IPS DF 4.7 (cell line): ENCODE measurements at regions not wholly inside any gene's neighbourhood (a gene's known extent, or its start where the extent isn't known, plus 50 kb on each side); places are given as distances from the start of the nearest gene placed in this dataset.

Source experiments
- DNase-seq: peaks from one replicate; pipeline ENCODE4 v3.0.0-alpha.2; 2013; ENCODE audit warnings: low spot score; ENCODE audit errors: extremely low read depth

DNA sequence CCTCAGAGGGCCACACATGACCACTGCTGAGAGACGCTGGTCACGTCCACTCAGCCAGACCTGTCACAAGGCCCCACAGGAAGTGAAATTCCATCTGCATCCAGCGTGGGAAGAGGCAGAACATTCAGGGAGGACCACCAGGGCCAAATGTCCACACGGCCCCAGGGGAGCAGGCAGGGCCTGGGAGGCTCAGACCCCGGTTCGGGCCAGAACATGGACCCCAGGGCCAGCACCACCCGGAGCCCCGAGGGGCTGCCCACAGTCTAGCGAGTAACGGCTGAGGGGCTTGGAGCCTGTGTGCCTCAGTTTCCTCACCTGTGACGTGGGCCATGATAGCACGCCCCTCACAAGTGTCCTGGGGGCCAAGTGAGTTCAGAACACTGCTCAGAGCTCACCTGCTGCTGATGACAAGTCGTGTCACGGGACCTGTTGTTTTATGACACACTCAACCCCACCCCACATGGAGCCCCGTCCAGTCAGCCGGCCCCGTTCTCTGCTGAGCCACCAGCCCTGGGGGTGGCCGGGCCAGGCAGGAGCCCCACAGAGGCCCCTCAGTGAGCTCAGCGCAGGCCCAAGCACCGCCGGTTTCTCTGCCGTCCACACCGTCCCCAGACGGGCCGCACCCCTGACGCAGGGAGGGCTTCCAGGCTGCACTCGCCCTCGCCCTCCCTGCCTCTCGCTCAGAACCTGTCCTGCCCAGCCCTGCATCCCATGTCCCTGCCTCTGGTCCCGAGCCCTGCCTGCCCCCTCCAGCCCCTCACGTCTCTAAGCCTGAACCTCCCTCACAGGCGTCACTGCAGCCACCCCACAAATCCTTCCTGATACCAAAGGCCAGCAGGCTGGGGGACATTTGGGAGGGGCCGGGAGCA lies 79.5 kb upstream of the GALNT9 start:
- DNase-seq = no peak

DNA sequence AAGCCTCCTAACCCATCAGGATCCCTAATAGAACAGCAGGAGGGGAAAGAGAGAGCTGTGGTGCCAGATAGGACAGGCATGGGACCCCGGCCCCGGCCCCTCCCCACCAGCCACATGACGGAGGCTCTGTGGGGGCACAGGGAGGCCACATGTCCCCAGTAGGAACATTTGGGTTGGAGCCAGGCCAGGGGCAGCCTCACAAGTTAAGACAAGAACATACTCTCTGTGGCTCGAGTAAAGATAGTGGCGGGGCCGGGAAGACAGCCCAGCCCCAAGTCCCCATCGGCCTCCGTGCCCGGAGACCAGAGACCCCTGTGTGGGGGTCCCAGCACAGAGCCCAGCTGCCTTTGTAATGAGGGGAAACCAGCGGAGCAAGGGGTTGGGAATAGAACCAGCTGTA lies 78.6 kb upstream of the GALNT9 start:
- no peak for DNase-seq

DNA sequence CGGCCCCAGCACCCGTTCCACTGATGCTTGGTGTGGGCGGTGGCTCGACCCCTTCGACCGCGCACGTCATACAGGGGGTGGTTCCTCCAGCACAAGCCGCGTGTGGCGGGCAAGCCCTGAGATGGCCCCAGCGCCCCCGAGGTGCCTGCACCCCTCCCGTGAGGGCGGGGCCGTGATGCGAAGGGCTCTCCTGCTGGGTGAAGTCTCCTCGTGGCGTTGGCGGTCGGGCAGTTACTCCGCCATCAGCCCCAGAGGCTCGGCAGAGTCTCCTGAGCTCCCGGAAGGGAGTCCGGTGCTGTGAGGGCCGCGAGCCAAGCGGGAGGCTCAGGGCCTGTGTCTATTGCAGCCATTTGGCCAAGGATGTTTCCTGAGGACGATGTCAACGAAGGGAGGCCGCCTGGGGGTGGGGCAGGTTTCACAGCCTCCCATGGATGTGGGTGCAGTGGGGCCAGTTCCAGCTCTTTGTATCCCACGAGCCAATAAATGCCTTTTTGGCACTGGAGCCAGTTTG lies 78.1 kb upstream of the GALNT9 start:
- DNase-seq = no peak

DNA sequence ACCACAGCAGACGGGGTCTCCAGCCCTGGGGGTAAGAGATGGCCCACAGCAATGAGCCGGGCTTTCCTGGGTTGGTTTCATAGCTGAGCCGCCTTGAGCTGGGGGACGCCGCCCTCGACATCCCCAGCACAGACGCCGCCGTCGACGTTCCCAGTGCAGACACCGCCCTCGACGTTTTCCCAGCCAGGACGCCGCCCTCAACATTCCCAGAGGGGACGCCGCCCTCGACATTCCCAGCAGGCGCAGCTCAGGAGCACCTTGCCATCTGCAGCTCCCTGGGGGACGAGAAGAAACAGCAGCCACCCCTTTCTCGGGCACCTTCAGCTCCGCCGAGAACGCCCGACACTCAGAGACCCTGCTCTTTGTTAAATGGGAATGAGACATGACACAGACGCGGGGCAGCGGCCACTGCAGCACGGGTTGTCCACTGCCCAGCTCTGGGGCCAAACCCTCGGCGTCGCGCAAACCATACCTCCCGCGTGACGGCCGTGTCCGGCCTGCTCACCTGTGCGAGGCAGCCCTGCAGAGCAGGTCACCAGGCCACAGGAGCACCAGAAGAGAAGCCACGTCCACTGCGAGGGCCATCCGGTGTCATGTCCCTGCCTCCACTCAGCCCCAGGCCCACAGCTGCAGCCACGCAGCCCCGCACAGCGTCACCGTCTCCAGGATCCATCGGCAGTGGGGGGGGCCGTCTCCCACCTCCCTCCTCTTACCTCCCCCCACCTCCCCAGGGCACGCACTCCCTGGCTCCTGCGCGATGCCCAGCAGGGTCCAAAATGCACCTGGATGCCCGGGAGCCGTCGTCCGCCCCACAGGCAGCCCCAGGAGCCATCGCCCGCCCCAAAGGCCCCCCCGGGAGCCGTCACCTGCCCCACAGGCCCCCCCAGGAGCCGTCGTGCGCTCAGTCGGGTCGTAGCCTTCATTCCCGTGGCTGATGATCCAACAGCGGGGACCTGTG lies 77.4 kb upstream of the GALNT9 start:
- no peak for DNase-seq

DNA sequence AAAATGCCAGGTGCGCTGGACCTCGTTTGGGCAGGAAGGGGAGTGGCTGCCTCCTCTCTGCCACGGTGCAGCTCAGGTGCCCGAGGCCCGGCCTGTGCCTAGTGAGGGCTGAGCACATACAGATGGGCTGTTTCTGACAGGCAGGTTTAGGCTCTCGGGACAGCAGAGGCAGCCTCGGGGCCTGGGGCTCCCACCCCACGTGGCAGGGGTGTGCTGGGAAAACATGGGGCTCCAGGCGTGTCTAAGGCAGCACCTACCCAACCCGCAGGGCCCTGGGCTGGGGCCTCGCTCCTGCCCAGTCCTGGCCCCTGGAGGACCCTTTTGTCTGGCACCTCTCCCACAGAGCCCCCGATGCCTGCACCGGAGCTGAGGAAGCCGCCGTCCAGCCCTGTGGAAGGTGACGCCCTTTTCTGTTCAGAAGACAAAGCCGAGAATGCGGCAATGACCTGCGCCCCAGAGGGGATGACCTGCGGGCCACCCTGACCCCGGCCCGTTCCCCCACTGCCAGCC lies 76.4 kb upstream of the GALNT9 start:
- DNase-seq = no peak

DNA sequence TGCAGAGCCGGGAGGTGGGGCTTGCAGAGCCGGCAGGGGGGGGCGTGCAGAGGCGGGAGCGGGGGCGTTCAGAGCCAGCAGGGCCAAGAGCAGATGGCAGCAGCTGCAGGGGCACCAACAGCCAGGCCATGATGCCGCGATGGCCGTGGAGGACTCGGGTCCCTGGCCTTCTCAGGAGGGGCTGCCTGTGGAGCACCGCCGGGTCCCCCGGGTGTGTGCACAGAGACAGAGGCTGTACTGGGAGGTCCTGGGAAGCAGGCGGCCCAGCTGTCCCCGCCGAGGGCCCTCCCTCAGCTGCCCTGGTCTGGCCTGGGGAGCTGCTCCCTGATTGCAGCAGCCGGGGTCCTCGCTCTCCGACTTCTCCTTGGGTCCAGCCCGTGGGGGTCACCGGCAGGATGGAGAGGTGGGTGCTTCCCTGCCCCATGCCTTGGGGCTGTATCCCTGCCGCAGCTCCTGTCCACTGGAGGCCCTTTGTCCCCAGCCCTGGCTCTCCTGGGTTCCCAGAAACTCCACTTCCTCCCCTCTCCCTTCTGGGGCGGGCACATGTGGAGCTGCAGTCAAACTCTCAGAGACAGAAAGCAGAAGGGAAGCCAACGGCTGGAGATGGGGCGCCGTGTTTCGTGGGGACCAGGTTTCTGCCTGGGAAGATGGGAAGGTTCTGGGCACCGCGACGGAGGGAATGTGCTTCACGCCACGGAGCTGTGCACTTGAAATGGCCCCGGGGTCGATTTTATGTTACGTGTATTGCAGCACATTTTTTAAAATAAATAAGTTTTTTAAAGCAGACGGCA lies 75.8 kb upstream of the GALNT9 start:
- DNase-seq = no peak

DNA sequence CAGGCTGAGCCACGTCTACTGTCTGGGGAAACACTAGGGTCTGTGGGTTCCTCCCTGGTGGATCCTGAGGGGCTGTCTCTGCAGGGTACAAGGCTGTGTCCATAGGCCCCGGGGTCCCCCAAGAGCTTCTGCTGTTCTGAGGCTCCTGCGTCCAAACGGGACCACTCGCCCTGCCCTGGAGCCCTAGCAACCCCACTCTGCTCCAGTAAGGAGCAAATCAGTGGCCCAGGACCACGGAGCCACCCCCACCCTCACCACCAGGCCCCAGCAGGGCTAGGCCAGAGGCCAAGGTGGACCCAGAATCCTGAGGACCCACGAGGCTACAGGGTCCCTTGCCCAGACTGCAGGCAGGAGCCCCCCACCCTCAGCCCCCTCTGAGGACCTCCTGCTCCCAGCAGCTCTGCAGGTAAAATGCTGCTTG lies 75.1 kb upstream of the GALNT9 start:
- no peak for DNase-seq

DNA sequence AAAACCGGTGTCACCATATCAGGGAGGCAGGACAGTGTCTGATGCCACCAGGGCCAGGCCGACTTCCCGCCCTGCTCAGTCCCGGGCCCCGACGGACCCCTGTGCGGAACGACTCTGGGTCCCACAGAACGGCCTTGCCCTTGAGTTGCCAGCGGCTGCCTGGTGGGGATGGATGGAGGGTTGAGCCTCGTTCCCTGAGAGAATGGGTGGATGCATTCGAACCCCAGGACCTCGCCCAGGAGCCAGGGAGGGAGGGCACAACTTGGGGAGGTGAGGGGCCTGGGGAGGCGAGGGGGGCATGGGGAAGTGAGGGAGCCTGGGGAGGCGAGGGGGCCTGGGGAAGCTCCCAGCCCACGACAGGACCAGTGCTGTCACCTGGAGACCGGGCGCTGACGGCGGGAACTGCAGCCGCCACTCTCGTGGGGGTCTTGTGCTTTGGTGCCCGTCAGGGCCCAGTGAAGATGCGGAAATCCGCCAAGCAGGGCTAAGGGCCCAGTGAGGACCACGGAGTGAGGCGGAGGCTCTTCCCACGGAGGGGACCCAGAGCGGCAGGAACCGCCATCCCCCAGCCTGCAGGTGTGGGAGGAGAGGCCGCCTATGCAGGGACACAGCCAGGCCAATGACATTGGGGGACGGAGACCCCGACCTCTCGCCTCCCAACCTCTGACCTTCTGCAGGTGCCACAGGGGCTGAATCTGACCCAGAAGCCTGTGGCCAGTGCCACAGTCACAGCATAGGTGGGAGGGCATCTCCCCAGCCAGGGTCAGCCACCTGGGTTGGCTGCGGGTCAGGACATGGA lies 74.4 kb upstream of the GALNT9 start:
- no peak for DNase-seq

DNA sequence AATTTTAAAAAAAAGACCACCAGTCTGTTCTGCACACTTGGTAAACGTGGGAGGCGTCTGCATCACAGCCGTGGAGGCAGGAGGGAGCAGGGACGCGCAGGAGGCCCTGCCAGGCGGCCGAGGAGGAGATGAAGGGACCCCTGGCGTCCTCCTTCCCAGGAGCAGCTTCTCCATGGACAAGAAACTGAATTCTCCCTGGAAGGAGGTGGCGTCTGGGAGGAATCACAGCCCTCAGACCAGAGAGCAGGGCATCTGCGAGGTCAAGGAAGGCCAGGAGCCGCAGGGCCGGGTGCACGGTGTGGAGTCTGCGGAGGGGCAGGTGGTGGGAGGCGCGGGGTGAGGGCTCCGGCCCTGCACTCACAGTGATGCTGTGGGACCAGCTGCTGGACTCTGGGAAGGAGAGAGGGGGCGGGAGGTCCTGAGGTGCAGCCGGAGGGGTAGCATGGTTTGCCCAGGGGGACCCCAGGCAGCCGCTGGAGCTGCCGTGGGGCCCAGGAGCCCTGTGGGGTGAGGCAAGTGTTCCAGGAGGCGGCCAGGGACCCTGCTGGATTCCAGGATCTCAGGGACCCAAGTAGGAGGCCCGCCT lies 73.5 kb upstream of the GALNT9 start:
- DNase-seq = no peak

DNA sequence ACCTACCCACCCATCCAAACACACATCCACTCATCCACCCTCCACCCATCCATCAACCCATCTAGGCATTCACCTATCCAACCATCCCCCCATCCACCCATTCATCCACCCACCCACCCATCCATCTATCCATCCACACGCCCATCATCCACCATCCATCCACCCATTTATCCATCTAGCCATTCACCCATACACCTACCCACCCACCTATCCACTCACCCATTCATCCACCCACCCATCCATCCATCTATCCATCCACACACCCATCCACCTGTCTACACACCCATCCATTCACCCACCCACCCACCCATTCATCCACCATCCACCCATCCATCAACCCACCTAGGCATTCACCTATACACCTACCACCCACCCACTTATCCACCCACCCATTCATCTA lies 72.6 kb upstream of the GALNT9 start:
- DNase-seq = no peak

DNA sequence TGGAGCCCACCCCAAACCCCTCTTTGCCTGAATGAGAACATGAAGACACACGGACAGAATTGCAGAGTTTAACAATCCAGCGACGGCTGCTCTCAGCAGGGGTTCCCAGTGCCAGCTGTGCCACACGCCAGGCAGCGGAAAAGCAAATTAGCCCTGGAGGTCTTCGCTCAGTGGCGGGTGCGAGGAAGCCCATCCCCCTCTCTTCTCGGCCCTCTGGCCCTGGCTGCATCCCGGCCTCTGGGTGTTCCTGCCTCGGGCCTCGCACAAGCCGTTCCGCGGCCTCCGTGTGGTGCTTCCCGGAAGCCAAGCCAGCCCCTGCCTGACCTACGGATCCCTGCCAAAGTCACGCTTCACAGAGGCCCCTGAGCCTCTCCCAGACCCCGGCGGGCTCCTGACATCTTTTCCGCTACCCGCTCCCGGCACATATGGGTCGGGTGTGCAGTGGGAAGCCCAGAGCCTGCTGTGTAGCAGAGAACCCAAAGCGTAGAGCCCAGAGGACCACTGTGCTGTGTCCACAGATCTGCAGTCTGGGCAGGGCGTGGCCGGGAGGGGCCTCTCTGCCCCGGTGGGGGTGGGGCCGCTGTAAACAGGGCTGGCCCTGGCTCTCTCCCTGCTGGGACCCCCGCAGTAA lies 70.7 kb upstream of the GALNT9 start:
- no peak for DNase-seq

DNA sequence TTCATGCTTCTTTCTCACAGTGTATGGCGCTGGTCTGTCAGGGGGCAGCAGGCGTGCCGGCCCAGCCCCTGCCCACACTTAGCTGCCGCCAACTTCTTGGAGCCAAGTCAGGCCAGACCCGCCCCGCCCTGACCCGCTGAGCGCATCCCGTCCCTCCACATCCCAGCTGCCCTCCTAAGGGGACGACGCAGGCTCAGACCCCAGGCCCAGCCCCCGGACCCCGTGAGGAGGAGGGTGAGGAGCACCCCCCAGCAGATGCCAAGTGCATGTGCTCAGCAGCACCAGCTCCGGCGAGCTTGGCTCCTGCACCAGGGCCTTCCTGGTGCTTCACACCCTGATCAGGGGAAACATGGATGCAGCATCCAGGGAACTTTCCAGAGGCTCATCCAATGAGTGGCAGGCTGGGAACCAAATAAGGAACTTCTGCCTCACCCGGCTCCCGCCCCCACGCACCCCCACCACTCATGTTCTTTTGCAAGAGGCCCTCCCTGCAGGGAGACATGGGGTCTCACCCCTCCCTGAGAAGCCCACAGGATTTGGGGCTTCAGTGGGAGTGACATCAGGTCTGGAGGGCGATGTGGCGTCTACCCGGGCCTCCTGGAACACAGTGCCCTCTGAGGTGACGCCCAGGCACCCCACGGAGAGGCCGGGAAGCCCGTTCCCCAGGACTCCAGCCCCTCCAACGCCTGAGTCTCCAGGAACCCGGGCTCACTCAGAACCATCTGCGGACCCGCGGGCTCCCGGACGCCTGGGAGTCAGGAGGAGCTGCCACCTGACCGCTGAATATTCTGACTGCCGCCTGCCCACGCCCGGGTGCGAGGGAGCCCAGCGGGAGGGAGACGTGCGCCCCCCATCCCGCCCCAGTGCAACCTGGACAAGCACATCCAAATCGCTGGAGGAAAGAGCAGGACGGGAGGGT lies 70.0 kb upstream of the GALNT9 start:
- no peak for DNase-seq

DNA sequence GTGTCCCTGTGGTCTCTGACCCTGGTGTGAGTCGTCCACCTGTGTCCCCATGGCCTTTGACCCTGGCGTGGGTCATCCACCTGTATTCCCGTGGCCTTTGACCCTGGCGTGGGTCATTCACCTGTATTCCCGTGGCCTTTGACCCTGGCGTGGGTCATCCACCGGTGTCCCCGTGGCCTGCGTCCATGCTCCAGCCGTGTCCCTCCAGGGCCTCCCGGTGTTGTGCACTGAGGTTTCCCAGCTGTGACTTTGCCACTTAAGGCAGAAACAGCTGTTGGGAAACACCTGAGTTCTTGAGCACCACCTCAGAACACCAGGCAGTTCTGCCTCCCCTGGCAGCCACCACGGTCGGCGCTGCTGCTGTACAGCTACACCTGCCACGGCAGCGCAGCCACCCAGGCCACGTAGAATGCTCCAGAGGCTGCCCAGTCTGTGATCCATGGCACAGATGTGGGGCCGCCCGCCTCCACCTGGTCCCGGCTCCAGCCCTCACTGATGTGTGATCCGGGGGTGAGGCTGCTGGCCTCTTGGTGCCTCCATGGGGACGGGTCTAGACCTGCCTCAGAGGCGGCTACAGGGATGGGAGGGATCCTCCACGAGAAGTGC lies 69.1 kb upstream of the GALNT9 start:
- no peak for DNase-seq

DNA sequence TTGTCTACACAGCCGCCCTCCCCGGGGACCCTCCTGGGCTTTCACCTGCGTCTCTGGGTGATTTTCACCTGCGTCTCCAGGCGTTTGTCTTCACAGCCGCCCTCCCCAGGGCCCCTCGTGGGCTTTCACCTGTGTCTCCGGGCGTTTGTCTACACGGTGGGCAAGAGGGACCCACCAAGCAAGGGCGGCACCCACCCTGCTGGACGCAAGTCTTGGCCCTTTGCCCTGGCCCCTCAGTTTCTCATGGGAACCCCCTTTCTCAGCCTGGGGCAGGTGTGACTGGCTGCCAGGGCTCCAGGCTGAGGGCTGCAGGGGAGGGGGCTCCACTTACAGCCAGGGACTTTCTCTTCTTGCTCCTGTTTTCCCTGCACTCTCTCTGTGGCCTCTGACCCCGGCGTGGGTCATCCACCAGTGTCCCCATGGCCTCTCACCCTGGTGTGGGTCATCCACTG lies 68.6 kb upstream of the GALNT9 start:
- DNase-seq = no peak

DNA sequence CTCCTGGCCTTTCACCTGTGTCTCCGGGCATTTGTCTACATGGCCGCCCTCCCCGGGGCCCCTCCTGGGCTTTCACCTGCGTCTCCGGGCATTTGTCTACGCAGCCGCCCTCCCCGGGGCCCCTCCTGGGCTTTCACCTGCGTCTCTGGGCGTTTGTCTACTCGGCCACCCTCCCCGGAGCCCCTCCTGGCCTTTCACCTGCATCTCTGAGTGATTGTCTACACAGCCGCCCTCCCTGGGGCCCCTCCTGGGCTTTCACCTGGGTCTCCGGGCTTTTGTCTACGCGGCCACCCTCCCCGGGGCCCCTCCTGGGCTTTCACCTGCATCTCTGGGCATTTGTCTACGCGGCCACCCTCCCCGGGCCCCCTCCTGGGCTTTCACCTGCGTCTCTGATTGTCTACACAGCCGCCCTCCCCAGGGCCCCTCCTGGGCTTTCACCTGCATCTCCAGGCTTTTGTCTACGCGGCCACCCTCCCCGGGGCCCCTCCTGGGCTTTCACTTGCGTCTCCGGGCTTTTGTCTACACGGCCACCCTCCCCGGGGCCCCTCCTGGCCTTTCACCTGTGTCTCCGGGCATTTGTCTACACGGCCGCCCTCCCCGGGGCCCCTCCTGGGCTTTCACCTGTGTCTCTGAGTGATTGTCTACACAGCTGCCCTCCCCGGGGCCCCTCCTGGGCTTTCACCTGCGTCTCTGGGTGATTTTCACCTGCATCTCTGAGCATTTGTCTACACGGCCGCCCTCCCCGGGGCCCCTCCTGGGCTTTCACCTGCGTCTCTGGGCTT lies 68.0 kb upstream of the GALNT9 start:
- no peak for DNase-seq

DNA sequence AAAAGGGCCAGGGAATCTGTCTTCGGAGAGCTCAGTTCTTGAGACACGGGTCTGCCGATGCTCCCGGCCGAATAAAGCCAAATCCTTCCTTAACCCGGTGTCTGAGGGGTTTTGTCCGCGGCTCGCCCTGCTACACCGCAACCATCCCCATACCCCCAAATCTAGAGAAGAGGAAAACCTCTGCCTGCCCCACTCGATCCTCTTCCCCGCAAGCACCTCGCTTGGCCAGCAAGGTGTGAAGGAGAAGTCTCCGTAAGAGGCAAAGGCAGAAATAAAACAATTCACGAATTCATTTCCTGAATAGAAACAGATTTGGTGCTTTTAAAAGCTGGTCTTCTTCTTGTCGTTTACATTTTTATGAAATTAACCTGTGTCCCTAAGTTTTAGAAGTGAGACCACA lies 67.3 kb upstream of the GALNT9 start:
- DNase-seq = no peak

DNA sequence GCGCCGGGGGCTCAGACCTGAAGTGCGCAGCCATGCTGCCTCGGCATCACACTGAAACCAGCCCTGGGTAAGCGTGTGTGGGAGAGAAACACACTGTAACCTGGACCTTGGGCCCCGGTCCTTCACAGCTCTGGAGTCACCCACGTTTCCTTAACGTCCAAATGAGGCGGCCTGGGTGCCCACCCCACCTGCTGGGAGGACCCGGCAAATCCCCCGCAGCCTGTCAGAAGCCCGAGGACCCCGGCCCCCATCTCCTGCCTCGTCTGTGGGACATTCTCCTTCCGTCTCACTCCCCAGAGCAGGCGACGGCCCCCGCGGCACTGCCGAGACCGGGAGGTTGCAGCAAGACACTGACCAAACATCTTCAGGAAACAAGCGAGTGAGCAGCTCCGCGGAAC lies 66.5 kb upstream of the GALNT9 start:
- DNase-seq = no peak
